Vagina (tissue), 2 donors: ENCODE measurements at regions not wholly inside any gene's neighbourhood (a gene's known extent, or its start where the extent isn't known, plus 50 kb on each side); places are given as distances from the start of the nearest gene placed in this dataset.
A peak's percentile ranks its signal among the peaks of the same experiment; 100 is the strongest.

Experiments
- DNase-seq, 2 donors: peaks; one replicate each; pipeline ENCODE4 v3.0.0-alpha.2; 2017; ENCODE audit errors: extremely low spot score in 2 of 2
- H3K27ac ChIP-seq: fragments of 200-600 bp; sonication (generic); one replicate; pipeline ENCODE4 v1.5.1; 2019
- H3K27me3 ChIP-seq: fragments of 200-600 bp; sonication (generic); one replicate; pipeline ENCODE4 v1.5.1; 2019
- H3K36me3 ChIP-seq, 2 donors: fragments of 200-600 bp; sonication (generic); one replicate each; pipeline ENCODE4 v1.5.1; 2017 to 2019
- H3K4me1 ChIP-seq: fragments of 200-600 bp; sonication (generic); one replicate; pipeline ENCODE4 v1.5.1; 2019
- H3K4me3 ChIP-seq, 2 donors: fragments of 200-600 bp; sonication (generic); 1 replicate in 1 of 2; 2 replicates in 1 of 2; pipeline ENCODE4 v1.5.1; 2016 to 2019
- H3K9me3 ChIP-seq: fragments of 200-600 bp; sonication (generic); one replicate; pipeline ENCODE4 v1.5.1; 2019
- CTCF ChIP-seq, 3 experiments: fragments of 450-650 bp in 2 of 3; fragments of 200-600 bp in 1 of 3; sonication (generic) in 1 of 3; IDR thresholded peaks; one replicate each; pipeline ENCODE4 v1.5.1; 2017 to 2019; ENCODE audit warnings: antibody characterized with exemption in 3 of 3, mild to moderate bottlenecking in 2 of 3, moderate library complexity in 2 of 3
- POLR2A ChIP-seq, 2 donors: fragments of 450-650 bp; IDR thresholded peaks; one replicate each; pipeline ENCODE4 v1.6.1; 2017; ENCODE audit warnings: antibody characterized with exemption in 2 of 2, mild to moderate bottlenecking in 2 of 2, moderate library complexity in 2 of 2
- POLR2AphosphoS5 ChIP-seq, 2 donors: sonication (generic); formaldehyde crosslinking; IDR thresholded peaks; one replicate each; pipeline ENCODE4 v1.9.0; 2017; ENCODE audit warnings: antibody characterized with exemption in 2 of 2, mild to moderate bottlenecking in 2 of 2, low read depth in 1 of 2; ENCODE audit not compliant: insufficient read depth in 1 of 2
- intact Hi-C: fragments of 100-400 bp; cut with DNase I; formaldehyde crosslinking; loops from one replicate; pipeline ENCODE4 v1.15.1; 2023

GRCh38 chr3:177618873-177619733 lies 421.8 kb upstream of the TBL1XR1 start:
- Histone ChIP-seq H3K9me3 (no peaks in the 10 kb centered on the region), H3K27me3 (no peaks in the 10 kb centered on the region), H3K27ac (peak overlapping the region; percentile 49), H3K4me3 (no peak overlapping the region), H3K4me1 (peaks cover 29% of the 10 kb centered on the region), H3K36me3 (no peaks in the 10 kb centered on the region)
- TF ChIP-seq POLR2A (IDR thresholded peaks at IDR 0.05) (no peak), POLR2AphosphoS5 (IDR thresholded peaks at IDR 0.05; ENCODE audit: insufficient read depth in 1 of 2, low read depth in 1 of 2) (no peak), CTCF (IDR thresholded peaks at IDR 0.05) (no peak)
- intact Hi-C loops = no loop called here
- no peak for DNase-seq

- Histone ChIP-seq H3K27me3 (no peaks in the 10 kb centered on the region), H3K9me3 (no peaks in the 10 kb centered on the region), H3K4me3 (no peak overlapping the region), H3K27ac (peak overlapping the region; percentile 49), H3K36me3 (no peaks in the 10 kb centered on the region), H3K4me1 (peaks cover 24% of the 10 kb centered on the region)
- TF ChIP-seq POLR2AphosphoS5 (IDR thresholded peaks at IDR 0.05; ENCODE audit: insufficient read depth in 1 of 2, low read depth in 1 of 2) (no peak), POLR2A (IDR thresholded peaks at IDR 0.05) (no peak), CTCF (IDR thresholded peaks at IDR 0.05) (no peak)
- DNase-seq = no peak
- intact Hi-C loops = no loop called here
These were observed 422.8 kb upstream of the TBL1XR1 start for GRCh38 chr3:177620073-177620472.

- H3K4me1 ChIP-seq = peaks cover 18% of the 10 kb centered on the region
- no peak overlapping the region for H3K27ac ChIP-seq
These were observed 425.2 kb upstream of the TBL1XR1 start for GRCh38 chr3:177622520-177622919.

GRCh38 chr3:177622982-177623617 lies 425.8 kb upstream of the TBL1XR1 start:
- no peak overlapping the region for H3K27ac ChIP-seq
- TF ChIP-seq POLR2AphosphoS5 (IDR thresholded peaks at IDR 0.05; ENCODE audit: insufficient read depth in 1 of 2, low read depth in 1 of 2) (no peak), CTCF (IDR thresholded peaks at IDR 0.05) (no peak), POLR2A (IDR thresholded peaks at IDR 0.05) (no peak)
- no peaks in the 10 kb centered on the region for H3K9me3 ChIP-seq
- no peak for DNase-seq
- no peaks in the 10 kb centered on the region for H3K27me3 ChIP-seq
- H3K4me1 ChIP-seq = peaks cover 18% of the 10 kb centered on the region
- no peaks in the 10 kb centered on the region for H3K36me3 ChIP-seq
- intact Hi-C loops = no loop called here
- no peak overlapping the region for H3K4me3 ChIP-seq

More at GRCh38 chr3:177622520-177622919, 425.2 kb upstream of the TBL1XR1 start:
- Histone ChIP-seq H3K4me3 (no peak overlapping the region), H3K9me3 (no peaks in the 10 kb centered on the region), H3K36me3 (no peaks in the 10 kb centered on the region), H3K27me3 (no peaks in the 10 kb centered on the region)
- intact Hi-C loops = no loop called here
- DNase-seq = no peak
- TF ChIP-seq CTCF (IDR thresholded peaks at IDR 0.05) = no peak
- no peak for TF ChIP-seq POLR2A (IDR thresholded peaks at IDR 0.05)
- TF ChIP-seq POLR2AphosphoS5 (IDR thresholded peaks at IDR 0.05; ENCODE audit: insufficient read depth in 1 of 2, low read depth in 1 of 2) = no peak
